Endothelial cell of umbilical vein (primary cell): ENCODE measurements at regions not wholly inside any gene's neighbourhood (a gene's known extent, or its start where the extent isn't known, plus 50 kb on each side); places are given as distances from the start of the nearest gene placed in this dataset.

Experiments
- BruUV-seq: library from RNA; stranded (reverse); fragments of 400-500 nt; replicated peaks from 2 replicates; lab custom pipeline; 2021; lab: Mats Ljungman, UMichigan
- CTCF ChIA-PET: fragments of 300-600, 350-600 bp; sonication (Branson Sonifier 250); formaldehyde crosslinking; loops from one replicate; lab custom pipeline; 2021; ENCODE audit warnings: antibody characterized with exemption, inconsistent platforms; lab: Charles Lee
- POLR2A ChIA-PET: fragments of 300-600, 350-600 bp; sonication (Branson Sonifier 250); formaldehyde crosslinking; loops from one replicate; lab custom pipeline; 2021; ENCODE audit warnings: antibody characterized with exemption, inconsistent platforms; lab: Charles Lee
- DNase-seq: peaks from one replicate; pipeline ENCODE4 v3.0.0-alpha.2; 2011; ENCODE audit warnings: low read depth, low spot score
- FAIRE-seq: peaks from 2 replicates; lab custom pipeline; 2011; peaks lifted over from hg19 to GRCh38; lab: Jason Lieb, UNC
- H2AFZ ChIP-seq: 2 replicates; pipeline ENCODE4 v1.6.0; 2012; ENCODE audit warnings: low read depth, low read length, control low read depth, inconsistent platforms
- H3K27ac ChIP-seq: 2 replicates; pipeline ENCODE4 v1.5.1; 2011; ENCODE audit warnings: low read depth, mild to moderate bottlenecking, control low read depth, low read length, moderate library complexity; ENCODE audit not compliant: insufficient read depth
- H3K27me3 ChIP-seq, 2 experiments: 2 replicates each; pipeline versions ENCODE4 v1.6.0 to v1.6.1; 2011; ENCODE audit warnings: low read length in 2 of 2, mixed read lengths in 1 of 2; ENCODE audit not compliant: control insufficient read depth in 2 of 2, insufficient read depth in 2 of 2
- H3K36me3 ChIP-seq, 2 experiments: 2 replicates in 1 of 2; 3 replicates in 1 of 2; pipeline ENCODE4 v1.5.1; 2011; ENCODE audit warnings: low read length in 2 of 2, mild to moderate bottlenecking in 1 of 2, moderate library complexity in 1 of 2; ENCODE audit not compliant: control insufficient read depth in 2 of 2, insufficient read depth in 2 of 2; ENCODE audit errors: extremely low read depth in 1 of 2
- H3K4me1 ChIP-seq: 3 replicates; pipeline ENCODE4 v1.5.1; 2011; ENCODE audit warnings: mild to moderate bottlenecking, low read length; ENCODE audit not compliant: control insufficient read depth, insufficient read depth; ENCODE audit errors: extremely low read depth
- H3K4me2 ChIP-seq: 2 replicates; pipeline ENCODE4 v1.6.1; 2011; ENCODE audit warnings: low read length, control low read depth, mixed read lengths; ENCODE audit not compliant: insufficient read depth
- H3K4me3 ChIP-seq, 3 experiments: fragments of 200-600 bp in 1 of 3; sonication (generic), shearing (Covaris generic) in 1 of 3; replicated peaks in 1 of 3; 2 replicates each; pipeline ENCODE4 v1.5.1; 2011 to 2016; ENCODE audit warnings: control low read depth in 3 of 3, low read length in 3 of 3, mild to moderate bottlenecking in 2 of 3, inconsistent platforms in 1 of 3, low read depth in 1 of 3, moderate library complexity in 1 of 3; ENCODE audit not compliant: insufficient read depth in 1 of 3
- H3K79me2 ChIP-seq: 2 replicates; pipeline ENCODE4 v1.6.0; 2012; ENCODE audit warnings: low read length, inconsistent platforms; ENCODE audit not compliant: control insufficient read depth, insufficient read depth
- H3K9ac ChIP-seq: replicated peaks from 2 replicates; pipeline ENCODE3; 2011; ENCODE audit warnings: low read length, control low read depth; ENCODE audit not compliant: insufficient read depth; ENCODE audit errors: extremely low read depth
- H3K9me1 ChIP-seq: replicated peaks from 3 replicates; pipeline ENCODE4 v1.6.0; 2011; ENCODE audit warnings: mild to moderate bottlenecking, low read length; ENCODE audit not compliant: control insufficient read depth, insufficient read depth; ENCODE audit errors: extremely low read depth
- H3K9me3 ChIP-seq: replicated peaks from 2 replicates; pipeline ENCODE4 v1.5.1; 2012; ENCODE audit warnings: low read length, inconsistent platforms; ENCODE audit not compliant: control insufficient read depth, insufficient read depth
- H4K20me1 ChIP-seq: replicated peaks from 2 replicates; pipeline ENCODE3; 2011; ENCODE audit warnings: mild to moderate bottlenecking, low read length; ENCODE audit not compliant: control insufficient read depth, insufficient read depth; ENCODE audit errors: extremely low read depth
- FOS ChIP-seq: IDR thresholded peaks from 2 replicates; pipeline ENCODE4 v1.6.1; 2011; ENCODE audit warnings: mild to moderate bottlenecking, low read length, moderate library complexity, borderline replicate concordance; ENCODE audit not compliant: insufficient read depth
- POLR2AphosphoS5 ChIP-seq: IDR thresholded peaks from 2 replicates; pipeline ENCODE4 v1.6.1; 2012; ENCODE audit warnings: low read depth, mild to moderate bottlenecking, control low read depth, low read length, moderate library complexity; ENCODE audit not compliant: insufficient read depth
- dilution Hi-C: fragments of 300-500 bp; cut with MboI; formaldehyde crosslinking; loops from one replicate; pipeline ENCODE4 v1.15.0; 2019; ENCODE audit warnings: low sequenced_read_pairs; ENCODE audit not compliant: extremely low pct_ligation_motif_present
- intact Hi-C: fragments of 100-400 bp; cut with micrococcal nuclease; formaldehyde crosslinking; loops from one replicate; pipeline ENCODE4 v1.10.0; 2022
- TF ChIP-seq, protein P1 (sequence below), 2 donors: IDR thresholded peaks; 1 replicate in 1 of 2; 2 replicates in 1 of 2; pipeline ENCODE4 v1.5.1; 2011; ENCODE audit warnings: low read length in 2 of 2, mild to moderate bottlenecking in 2 of 2, moderate library complexity in 2 of 2, control low read depth in 1 of 2, inconsistent platforms in 1 of 2, low read depth in 1 of 2; ENCODE audit not compliant: insufficient read depth in 1 of 2; ENCODE audit errors: extremely low read depth in 1 of 2

DNA sequence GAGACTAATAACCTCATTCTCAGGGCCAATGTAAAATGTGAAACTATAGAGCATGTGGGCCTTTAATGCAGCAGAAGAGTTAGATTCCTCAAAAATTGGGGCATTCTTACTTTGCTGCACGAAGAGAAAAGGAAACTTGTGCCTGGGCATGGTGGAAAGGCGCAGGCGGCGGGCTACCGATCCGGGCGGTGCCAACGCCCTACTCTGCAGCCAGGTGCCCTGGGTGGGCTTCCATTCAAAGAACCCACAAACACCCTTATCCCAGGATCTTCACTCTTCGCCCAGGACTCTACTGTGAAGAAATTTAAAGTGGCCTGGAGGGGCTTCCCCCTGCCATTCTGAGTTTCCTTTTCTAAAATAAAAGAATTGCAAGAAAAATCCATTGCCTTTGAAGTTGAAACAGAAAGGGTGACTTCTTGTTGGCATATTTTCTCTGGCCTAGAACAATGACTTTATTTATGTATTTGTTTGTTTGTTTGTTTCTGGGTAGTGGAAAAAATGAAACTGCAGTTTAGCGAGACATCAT, 124.9 kb downstream of the TMEM161B start:
- H3K27ac ChIP-seq = no peak overlapping the region
- H3K4me3 ChIP-seq = no peak overlapping the region
- no peak overlapping the region for H3K9ac ChIP-seq
- no TSS peak for BruUV-seq
- H3K79me2 ChIP-seq = no peaks in the 10 kb centered on the region
- H2AFZ ChIP-seq = no peak overlapping the region
- H4K20me1 ChIP-seq = no peaks in the 10 kb centered on the region
- H3K4me1 ChIP-seq = peaks cover 12% of the 10 kb centered on the region
- no peak for FAIRE-seq
- CTCF ChIA-PET = interaction anchor here (1.1 to 1.6 kb wide), 2 partner anchors 362 to 547 kb away, joined by 3 to 6 read pairs; no protein-coding TSS in a partner anchor
- no peaks in the 10 kb centered on the region for H3K9me1 ChIP-seq
- no peak for DNase-seq
- H3K4me2 ChIP-seq = no peak overlapping the region
- POLR2A ChIA-PET = no interaction called here
- dilution Hi-C loops (loop anchor here (25.0 kb wide), 1 partner anchor 544 kb away; no protein-coding TSS in a partner anchor), intact Hi-C loops (loop anchor here (5.0 kb wide), 2 partner anchors 124 to 361 kb away; partner anchors contain the start of gene TMEM161B)
- TF ChIP-seq, protein P1, sequence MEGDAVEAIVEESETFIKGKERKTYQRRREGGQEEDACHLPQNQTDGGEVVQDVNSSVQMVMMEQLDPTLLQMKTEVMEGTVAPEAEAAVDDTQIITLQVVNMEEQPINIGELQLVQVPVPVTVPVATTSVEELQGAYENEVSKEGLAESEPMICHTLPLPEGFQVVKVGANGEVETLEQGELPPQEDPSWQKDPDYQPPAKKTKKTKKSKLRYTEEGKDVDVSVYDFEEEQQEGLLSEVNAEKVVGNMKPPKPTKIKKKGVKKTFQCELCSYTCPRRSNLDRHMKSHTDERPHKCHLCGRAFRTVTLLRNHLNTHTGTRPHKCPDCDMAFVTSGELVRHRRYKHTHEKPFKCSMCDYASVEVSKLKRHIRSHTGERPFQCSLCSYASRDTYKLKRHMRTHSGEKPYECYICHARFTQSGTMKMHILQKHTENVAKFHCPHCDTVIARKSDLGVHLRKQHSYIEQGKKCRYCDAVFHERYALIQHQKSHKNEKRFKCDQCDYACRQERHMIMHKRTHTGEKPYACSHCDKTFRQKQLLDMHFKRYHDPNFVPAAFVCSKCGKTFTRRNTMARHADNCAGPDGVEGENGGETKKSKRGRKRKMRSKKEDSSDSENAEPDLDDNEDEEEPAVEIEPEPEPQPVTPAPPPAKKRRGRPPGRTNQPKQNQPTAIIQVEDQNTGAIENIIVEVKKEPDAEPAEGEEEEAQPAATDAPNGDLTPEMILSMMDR (IDR thresholded peaks at IDR 0.05; ENCODE audit: extremely low read depth in 1 of 2, insufficient read depth in 1 of 2, low read depth in 1 of 2, low read length in 2 of 2) = no peak
- no peak for TF ChIP-seq FOS
- no peaks in the 10 kb centered on the region for H3K36me3 ChIP-seq
- H3K27me3 ChIP-seq = peaks cover 61 to 90% of the 10 kb centered on the region in 2 experiments
- H3K9me3 ChIP-seq = no peaks in the 10 kb centered on the region

DNA sequence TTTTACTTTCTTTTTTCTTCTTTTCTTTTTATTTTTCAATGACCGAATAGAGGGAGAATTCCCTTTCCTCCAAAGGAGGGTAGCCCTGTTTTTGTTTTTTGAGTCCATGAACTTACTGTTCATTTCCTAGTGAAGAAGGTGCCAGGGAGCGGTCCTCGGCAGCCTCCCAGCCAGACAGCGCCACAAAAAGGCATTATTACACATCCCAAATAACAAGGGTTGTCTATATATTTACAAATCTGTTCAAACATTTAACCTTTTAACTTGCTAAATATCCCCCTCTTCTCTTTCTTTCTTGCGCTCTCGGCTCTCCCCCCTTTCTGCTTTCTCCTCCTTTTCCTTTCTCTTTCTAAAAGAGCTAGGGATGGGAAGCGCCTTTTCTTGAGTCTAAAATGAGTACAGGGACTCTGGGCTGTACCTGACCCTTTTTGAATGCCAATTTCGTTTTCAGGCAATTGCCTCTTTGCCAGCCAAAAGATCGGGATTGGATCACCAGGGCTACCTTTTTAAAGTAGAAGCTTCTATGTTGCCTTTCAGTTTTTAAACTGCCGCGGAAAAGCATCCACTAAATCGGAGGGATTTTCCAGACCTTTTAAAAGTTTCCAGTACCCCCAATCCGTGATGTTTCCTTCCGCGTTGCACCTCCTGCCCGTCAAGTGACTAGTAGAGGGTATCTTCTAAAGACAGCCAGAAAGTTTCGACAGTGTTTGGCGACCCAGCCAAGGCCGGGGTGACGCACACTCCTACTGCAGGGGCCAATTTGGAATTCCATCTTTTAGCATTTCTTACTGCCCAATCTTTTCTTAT, 125.6 kb downstream of the TMEM161B start:
- Histone ChIP-seq H3K9ac (no peak overlapping the region), H3K36me3 (no peaks in the 10 kb centered on the region), H3K27ac (no peak overlapping the region), H3K9me1 (no peaks in the 10 kb centered on the region), H3K4me1 (peaks cover 12% of the 10 kb centered on the region), H3K79me2 (no peaks in the 10 kb centered on the region), H2AFZ (no peak overlapping the region), H3K9me3 (no peaks in the 10 kb centered on the region), H3K4me2 (peak overlapping the region; percentile 15), H3K27me3 (peaks cover 61 to 87% of the 10 kb centered on the region in 2 experiments), H3K4me3 (no peak overlapping the region), H4K20me1 (no peaks in the 10 kb centered on the region)
- peak; percentile 15 for DNase-seq
- intact Hi-C loops = loop anchor here (5.0 kb wide), 2 partner anchors 124 to 361 kb away; partner anchors contain the start of gene TMEM161B
- peak; percentile 50 for FAIRE-seq
- dilution Hi-C loops = loop anchor here (25.0 kb wide), 1 partner anchor 544 kb away; no protein-coding TSS in a partner anchor
- CTCF ChIA-PET = interaction anchor here (1.1 to 1.6 kb wide), 2 partner anchors 362 to 548 kb away, joined by 3 to 6 read pairs; no protein-coding TSS in a partner anchor
- POLR2A ChIA-PET = no interaction called here
- BruUV-seq = no TSS peak
- TF ChIP-seq, protein P1 (IDR thresholded peaks at IDR 0.05; ENCODE audit: extremely low read depth in 1 of 2, insufficient read depth in 1 of 2, low read depth in 1 of 2, low read length in 2 of 2) = no peak
- TF ChIP-seq POLR2AphosphoS5 = no peak
